SJSA1 (cell line): ENCODE measurements at regions not wholly inside any gene's neighbourhood (a gene's known extent, or its start where the extent isn't known, plus 50 kb on each side); places are given as distances from the start of the nearest gene placed in this dataset.

Experiments used
- DNase-seq, 2 experiments: peaks; one replicate each; pipeline ENCODE4 v3.0.0-alpha.2; 2015 to 2020; ENCODE audit warnings: low spot score in 2 of 2, low read depth in 1 of 2
- H3K27ac ChIP-seq: fragments of 250-450 bp; sonication (Bioruptor Pico); 2 replicates; pipeline ENCODE4 v1.5.1; 2020; ENCODE audit warnings: mild to moderate bottlenecking, moderate library complexity
- H3K27me3 ChIP-seq: fragments of 250-450 bp; sonication (Bioruptor Pico); replicated peaks from 2 replicates; pipeline ENCODE4 v1.5.1; 2020; ENCODE audit warnings: mild to moderate bottlenecking, moderate library complexity
- H3K36me3 ChIP-seq: fragments of 250-450 bp; sonication (Bioruptor Pico); 2 replicates; pipeline ENCODE4 v1.5.1; 2020; ENCODE audit warnings: mild to moderate bottlenecking
- H3K4me1 ChIP-seq: fragments of 250-450 bp; sonication (Bioruptor Pico); replicated peaks from 2 replicates; pipeline ENCODE4 v1.6.1; 2021; ENCODE audit warnings: mild to moderate bottlenecking
- H3K4me3 ChIP-seq: fragments of 250-450 bp; sonication (Bioruptor Pico); 2 replicates; pipeline ENCODE4 v1.5.1; 2020; ENCODE audit warnings: mild to moderate bottlenecking
- H3K9me3 ChIP-seq: fragments of 250-450 bp; sonication (Bioruptor Pico); replicated peaks from 2 replicates; pipeline ENCODE4 v1.5.1; 2020; ENCODE audit warnings: mild to moderate bottlenecking

GRCh38 chr10:78184851-78185692 is 151.4 kb downstream of the RPS24 start:
- no peaks in the 10 kb centered on the region for H3K9me3 ChIP-seq
- no peaks in the 10 kb centered on the region for H3K36me3 ChIP-seq
- no peak overlapping the region for H3K4me3 ChIP-seq
- H3K27ac ChIP-seq: no peak overlapping the region
- H3K4me1 ChIP-seq: no peaks in the 10 kb centered on the region
- H3K27me3 ChIP-seq: no peaks in the 10 kb centered on the region
- no peak for DNase-seq

GRCh38 chr10:78185693-78186055 is 152.0 kb downstream of the RPS24 start:
- Histone ChIP-seq H3K9me3 (no peaks in the 10 kb centered on the region), H3K27ac (no peak overlapping the region), H3K36me3 (no peaks in the 10 kb centered on the region), H3K4me1 (no peaks in the 10 kb centered on the region), H3K27me3 (no peaks in the 10 kb centered on the region), H3K4me3 (no peak overlapping the region)
- DNase-seq: no peak

GRCh38 chr10:78186572-78186971 is 152.9 kb downstream of the RPS24 start:
- Histone ChIP-seq H3K9me3 (no peaks in the 10 kb centered on the region), H3K36me3 (no peaks in the 10 kb centered on the region), H3K27me3 (no peaks in the 10 kb centered on the region), H3K4me1 (no peaks in the 10 kb centered on the region), H3K4me3 (no peak overlapping the region), H3K27ac (no peak overlapping the region)
- no peak for DNase-seq

GRCh38 chr10:78187371-78187770 is 153.7 kb downstream of the RPS24 start:
- H3K4me3 ChIP-seq: no peak overlapping the region
- H3K4me1 ChIP-seq: no peaks in the 10 kb centered on the region
- no peaks in the 10 kb centered on the region for H3K27me3 ChIP-seq
- DNase-seq: no peak
- no peaks in the 10 kb centered on the region for H3K9me3 ChIP-seq
- no peaks in the 10 kb centered on the region for H3K36me3 ChIP-seq
- no peak overlapping the region for H3K27ac ChIP-seq

GRCh38 chr10:78188446-78188845 is 154.8 kb downstream of the RPS24 start:
- Histone ChIP-seq H3K36me3 (no peaks in the 10 kb centered on the region), H3K27ac (no peak overlapping the region), H3K27me3 (no peaks in the 10 kb centered on the region), H3K9me3 (peaks cover 2% of the 10 kb centered on the region; the same call in 1 of the 2 replicates), H3K4me1 (peaks cover 1% of the 10 kb centered on the region), H3K4me3 (no peak overlapping the region)
- no peak for DNase-seq

GRCh38 chr10:78190051-78190825 is 156.6 kb downstream of the RPS24 start:
- DNase-seq: no peak
- Histone ChIP-seq H3K4me3 (no peak overlapping the region), H3K4me1 (peaks cover 19% of the 10 kb centered on the region), H3K27ac (no peak overlapping the region), H3K27me3 (no peaks in the 10 kb centered on the region), H3K36me3 (no peaks in the 10 kb centered on the region), H3K9me3 (peaks cover 6% of the 10 kb centered on the region; the same call in 1 of the 2 replicates)

GRCh38 chr10:78191301-78191700 is 157.6 kb downstream of the RPS24 start:
- Histone ChIP-seq H3K9me3 (peaks cover 6% of the 10 kb centered on the region; the same call in 1 of the 2 replicates), H3K4me1 (peaks cover 30% of the 10 kb centered on the region), H3K27me3 (no peaks in the 10 kb centered on the region), H3K4me3 (no peak overlapping the region), H3K27ac (no peak overlapping the region), H3K36me3 (no peaks in the 10 kb centered on the region)
- no peak for DNase-seq

- Histone ChIP-seq H3K9me3 (peaks cover 6% of the 10 kb centered on the region; the same call in 1 of the 2 replicates), H3K27me3 (no peaks in the 10 kb centered on the region), H3K27ac (no peak overlapping the region), H3K36me3 (no peaks in the 10 kb centered on the region), H3K4me1 (peaks cover 45% of the 10 kb centered on the region), H3K4me3 (no peak overlapping the region)
- DNase-seq: no peak
Observed at GRCh38 chr10:78193189-78193588, 159.5 kb downstream of the RPS24 start.

GRCh38 chr10:78194050-78194449 is 160.4 kb downstream of the RPS24 start:
- DNase-seq: no peak

GRCh38 chr10:78194539-78195402 is 161.1 kb downstream of the RPS24 start:
- DNase-seq: peak; percentile 87 to 90
- Histone ChIP-seq H3K4me3 (no peak overlapping the region), H3K27ac (peak overlapping the region; percentile 82), H3K4me1 (peaks cover 45% of the 10 kb centered on the region), H3K27me3 (no peaks in the 10 kb centered on the region), H3K36me3 (no peaks in the 10 kb centered on the region), H3K9me3 (peaks cover 6% of the 10 kb centered on the region; the same call in 1 of the 2 replicates)

More at GRCh38 chr10:78194050-78194449, 160.4 kb downstream of the RPS24 start:
- H3K4me1 ChIP-seq: peaks cover 45% of the 10 kb centered on the region
- no peak overlapping the region for H3K27ac ChIP-seq
- peaks cover 6% of the 10 kb centered on the region; the same call in 1 of the 2 replicates for H3K9me3 ChIP-seq
- H3K36me3 ChIP-seq: no peaks in the 10 kb centered on the region
- H3K27me3 ChIP-seq: no peaks in the 10 kb centered on the region
- H3K4me3 ChIP-seq: no peak overlapping the region

- DNase-seq: no peak
- H3K9me3 ChIP-seq: peaks cover 6% of the 10 kb centered on the region; the same call in 1 of the 2 replicates
- peak overlapping the region; percentile 82 for H3K27ac ChIP-seq
- H3K4me1 ChIP-seq: peaks cover 45% of the 10 kb centered on the region
- no peaks in the 10 kb centered on the region for H3K36me3 ChIP-seq
- H3K4me3 ChIP-seq: no peak overlapping the region
- no peaks in the 10 kb centered on the region for H3K27me3 ChIP-seq
Observed at GRCh38 chr10:78196396-78196795, 162.7 kb downstream of the RPS24 start.

- DNase-seq: peak in 1 of 2 experiments; percentile 34
- H3K9me3 ChIP-seq: peaks cover 6% of the 10 kb centered on the region; the same call in 1 of the 2 replicates
- no peaks in the 10 kb centered on the region for H3K36me3 ChIP-seq
- no peak overlapping the region for H3K4me3 ChIP-seq
- peak overlapping the region; percentile 29; the same call in 1 of the 2 replicates for H3K27ac ChIP-seq
- H3K27me3 ChIP-seq: no peaks in the 10 kb centered on the region
- H3K4me1 ChIP-seq: peaks cover 45% of the 10 kb centered on the region
Observed at GRCh38 chr10:78196964-78197363, 163.3 kb downstream of the RPS24 start.

- DNase-seq: no peak
- H3K36me3 ChIP-seq: no peaks in the 10 kb centered on the region
- H3K4me3 ChIP-seq: no peak overlapping the region
- H3K4me1 ChIP-seq: peaks cover 45% of the 10 kb centered on the region
- H3K27ac ChIP-seq: no peak overlapping the region; the same call in 1 of the 2 replicates
- peaks cover 6% of the 10 kb centered on the region; the same call in 1 of the 2 replicates for H3K9me3 ChIP-seq
- H3K27me3 ChIP-seq: no peaks in the 10 kb centered on the region
Observed at GRCh38 chr10:78197628-78198272, 164.1 kb downstream of the RPS24 start.
